ENCODE measurements at regions not wholly inside any gene's neighbourhood (a gene's known extent, or its start where the extent isn't known, plus 50 kb on each side); places are given as distances from the start of the nearest gene placed in this dataset.
A peak's percentile ranks its signal among the peaks of the same experiment; 100 is the strongest.

DNA sequence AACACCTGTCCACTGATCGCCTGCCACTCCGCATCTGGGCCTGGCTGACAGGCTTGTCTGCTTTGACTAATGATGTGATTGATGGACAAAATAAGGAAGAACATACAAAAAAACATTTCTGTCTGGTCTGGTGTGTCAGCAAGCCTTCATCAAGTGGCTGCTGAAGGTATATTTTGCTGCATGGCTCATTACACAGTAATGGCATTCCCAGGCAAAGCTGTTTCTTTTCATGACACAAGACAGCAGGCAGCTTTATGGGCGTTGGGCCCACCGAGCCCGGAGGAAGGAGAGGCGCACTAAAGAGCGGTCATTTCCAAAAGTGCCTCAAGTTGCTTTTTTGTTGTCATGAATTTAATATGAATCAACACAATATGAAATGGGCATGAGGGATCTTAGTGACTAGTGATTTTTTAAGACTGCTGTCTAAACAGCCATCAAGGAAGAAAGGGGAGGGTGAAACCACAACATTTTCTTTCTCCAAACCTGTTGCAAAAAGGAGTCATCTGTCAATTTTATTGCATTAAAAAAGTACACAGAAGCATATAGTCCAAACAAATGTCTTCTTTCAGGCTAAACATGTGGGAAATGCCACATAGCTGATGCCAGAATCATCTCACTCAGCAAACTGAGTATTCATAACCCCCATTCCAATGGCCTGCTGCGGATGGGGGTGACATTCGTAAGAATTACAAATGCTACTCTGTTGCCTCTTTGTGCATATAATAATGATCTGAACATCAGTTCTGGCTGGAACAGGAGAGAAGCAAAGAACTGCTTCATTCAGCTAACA lies 476.6 kb downstream of the ZNF536 start:
- Histone ChIP-seq H3K4me3 (ENCODE audit: low read length) (no peak overlapping the region), H2AFZ (ENCODE audit: low read depth, low read length) (no peak overlapping the region), H3K9me2 (ENCODE audit: insufficient read depth, low read length) (no peaks in the 10 kb centered on the region), H3K9ac (ENCODE audit: low read length) (no peak overlapping the region), H3K27ac (ENCODE audit: low read length) (no peak overlapping the region), H3K9me3 (ENCODE audit: low read length) (no peaks in the 10 kb centered on the region), H3K36me3 (ENCODE audit: insufficient read depth, low read length) (no peaks in the 10 kb centered on the region), H3F3A (ENCODE audit: insufficient read depth, low read length, poor library complexity, severe bottlenecking) (no peaks in the 10 kb centered on the region), H3K79me2 (replicated peaks; ENCODE audit: insufficient read depth, low read length) (no peaks in the 10 kb centered on the region), H3K4me2 (ENCODE audit: low read length) (peak overlapping the region; percentile 9), H3K27me3 (ENCODE audit: insufficient read depth, low read depth, low read length) (no peaks in the 10 kb centered on the region), H4K20me1 (ENCODE audit: insufficient read depth) (no peaks in the 10 kb centered on the region)
- TF ChIP-seq POLR2AphosphoS5 (IDR thresholded peaks at IDR 0.05) (peak; percentile 25), TAF1 (IDR thresholded peaks at IDR 0.05; ENCODE audit: low read depth) (no peak), EP300 (conservative IDR thresholded peaks at IDR 0.05; ENCODE audit: poor library complexity, severe bottlenecking) (peak; percentile 54), RAD21 (conservative IDR thresholded peaks at IDR 0.05) (no peak)
- TF ChIP-seq, protein P1, sequence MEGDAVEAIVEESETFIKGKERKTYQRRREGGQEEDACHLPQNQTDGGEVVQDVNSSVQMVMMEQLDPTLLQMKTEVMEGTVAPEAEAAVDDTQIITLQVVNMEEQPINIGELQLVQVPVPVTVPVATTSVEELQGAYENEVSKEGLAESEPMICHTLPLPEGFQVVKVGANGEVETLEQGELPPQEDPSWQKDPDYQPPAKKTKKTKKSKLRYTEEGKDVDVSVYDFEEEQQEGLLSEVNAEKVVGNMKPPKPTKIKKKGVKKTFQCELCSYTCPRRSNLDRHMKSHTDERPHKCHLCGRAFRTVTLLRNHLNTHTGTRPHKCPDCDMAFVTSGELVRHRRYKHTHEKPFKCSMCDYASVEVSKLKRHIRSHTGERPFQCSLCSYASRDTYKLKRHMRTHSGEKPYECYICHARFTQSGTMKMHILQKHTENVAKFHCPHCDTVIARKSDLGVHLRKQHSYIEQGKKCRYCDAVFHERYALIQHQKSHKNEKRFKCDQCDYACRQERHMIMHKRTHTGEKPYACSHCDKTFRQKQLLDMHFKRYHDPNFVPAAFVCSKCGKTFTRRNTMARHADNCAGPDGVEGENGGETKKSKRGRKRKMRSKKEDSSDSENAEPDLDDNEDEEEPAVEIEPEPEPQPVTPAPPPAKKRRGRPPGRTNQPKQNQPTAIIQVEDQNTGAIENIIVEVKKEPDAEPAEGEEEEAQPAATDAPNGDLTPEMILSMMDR (IDR thresholded peaks at IDR 0.05; ENCODE audit: poor library complexity, severe bottlenecking), result no peak

DNA sequence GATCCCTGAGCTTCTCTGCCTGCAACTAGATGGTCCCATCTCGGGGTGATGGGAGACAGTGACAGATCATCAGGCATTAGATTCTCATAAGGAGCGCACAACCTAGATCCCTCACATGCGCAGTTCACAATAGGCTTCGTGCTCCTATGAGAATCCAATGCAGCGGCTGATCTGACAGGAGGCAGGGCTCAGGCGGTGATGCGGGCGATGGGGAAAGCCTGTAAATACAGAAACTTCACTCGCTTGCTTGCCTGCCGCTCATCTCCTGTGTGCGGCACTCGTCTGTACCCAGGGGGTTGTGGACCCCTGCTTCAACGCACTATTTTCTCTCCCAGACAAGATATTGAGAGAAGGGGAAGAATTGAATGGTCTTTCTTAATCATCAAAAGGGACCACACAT lies 473.9 kb downstream of the ZNF536 start:
- Histone ChIP-seq H4K20me1 (ENCODE audit: insufficient read depth) (no peaks in the 10 kb centered on the region), H3K9me3 (ENCODE audit: low read length) (no peaks in the 10 kb centered on the region), H2AFZ (ENCODE audit: low read depth, low read length) (no peak overlapping the region), H3K27ac (ENCODE audit: low read length) (no peak overlapping the region), H3K9me2 (ENCODE audit: insufficient read depth, low read length) (no peaks in the 10 kb centered on the region), H3F3A (ENCODE audit: insufficient read depth, low read length, poor library complexity, severe bottlenecking) (no peaks in the 10 kb centered on the region), H3K9ac (ENCODE audit: low read length) (no peak overlapping the region), H3K4me2 (ENCODE audit: low read length) (no peak overlapping the region), H3K4me3 (ENCODE audit: low read length) (no peak overlapping the region), H3K79me2 (replicated peaks; ENCODE audit: insufficient read depth, low read length) (no peaks in the 10 kb centered on the region), H3K27me3 (ENCODE audit: insufficient read depth, low read depth, low read length) (no peaks in the 10 kb centered on the region), H3K36me3 (ENCODE audit: insufficient read depth, low read length) (no peaks in the 10 kb centered on the region)
- TF ChIP-seq MXI1 (conservative IDR thresholded peaks at IDR 0.05; ENCODE audit: poor library complexity, severe bottlenecking) (no peak), EZH2 (IDR thresholded peaks at IDR 0.05; ENCODE audit: borderline replicate concordance, insufficient read depth, low read length, poor library complexity, severe bottlenecking) (no peak), TAF1 (IDR thresholded peaks at IDR 0.05; ENCODE audit: low read depth) (no peak), RAD21 (conservative IDR thresholded peaks at IDR 0.05) (no peak), POLR2AphosphoS5 (IDR thresholded peaks at IDR 0.05) (no peak), SMC3 (conservative IDR thresholded peaks at IDR 0.05; ENCODE audit: poor library complexity) (no peak), EP300 (conservative IDR thresholded peaks at IDR 0.05; ENCODE audit: poor library complexity, severe bottlenecking) (no peak)
- TF ChIP-seq, protein P1 (IDR thresholded peaks at IDR 0.05; ENCODE audit: poor library complexity, severe bottlenecking), result no peak
- TF ChIP-seq, protein P2, sequence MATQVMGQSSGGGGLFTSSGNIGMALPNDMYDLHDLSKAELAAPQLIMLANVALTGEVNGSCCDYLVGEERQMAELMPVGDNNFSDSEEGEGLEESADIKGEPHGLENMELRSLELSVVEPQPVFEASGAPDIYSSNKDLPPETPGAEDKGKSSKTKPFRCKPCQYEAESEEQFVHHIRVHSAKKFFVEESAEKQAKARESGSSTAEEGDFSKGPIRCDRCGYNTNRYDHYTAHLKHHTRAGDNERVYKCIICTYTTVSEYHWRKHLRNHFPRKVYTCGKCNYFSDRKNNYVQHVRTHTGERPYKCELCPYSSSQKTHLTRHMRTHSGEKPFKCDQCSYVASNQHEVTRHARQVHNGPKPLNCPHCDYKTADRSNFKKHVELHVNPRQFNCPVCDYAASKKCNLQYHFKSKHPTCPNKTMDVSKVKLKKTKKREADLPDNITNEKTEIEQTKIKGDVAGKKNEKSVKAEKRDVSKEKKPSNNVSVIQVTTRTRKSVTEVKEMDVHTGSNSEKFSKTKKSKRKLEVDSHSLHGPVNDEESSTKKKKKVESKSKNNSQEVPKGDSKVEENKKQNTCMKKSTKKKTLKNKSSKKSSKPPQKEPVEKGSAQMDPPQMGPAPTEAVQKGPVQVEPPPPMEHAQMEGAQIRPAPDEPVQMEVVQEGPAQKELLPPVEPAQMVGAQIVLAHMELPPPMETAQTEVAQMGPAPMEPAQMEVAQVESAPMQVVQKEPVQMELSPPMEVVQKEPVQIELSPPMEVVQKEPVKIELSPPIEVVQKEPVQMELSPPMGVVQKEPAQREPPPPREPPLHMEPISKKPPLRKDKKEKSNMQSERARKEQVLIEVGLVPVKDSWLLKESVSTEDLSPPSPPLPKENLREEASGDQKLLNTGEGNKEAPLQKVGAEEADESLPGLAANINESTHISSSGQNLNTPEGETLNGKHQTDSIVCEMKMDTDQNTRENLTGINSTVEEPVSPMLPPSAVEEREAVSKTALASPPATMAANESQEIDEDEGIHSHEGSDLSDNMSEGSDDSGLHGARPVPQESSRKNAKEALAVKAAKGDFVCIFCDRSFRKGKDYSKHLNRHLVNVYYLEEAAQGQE (IDR thresholded peaks at IDR 0.05; ENCODE audit: borderline replicate concordance), result no peak

All from neural cell (in vitro differentiated cells).